Cerebellar nuclear complex (tissue), 1 donor: ENCODE measurements at regions not wholly inside any gene's neighbourhood (a gene's known extent, or its start where the extent isn't known, plus 50 kb on each side); places are given as distances from the start of the nearest gene placed in this dataset.
A peak's percentile ranks its signal among the peaks of the same experiment; 100 is the strongest.

Source experiments
- DNase-seq, 2 experiments: peaks; one replicate each; lab custom pipeline; 2025; lab: John Stamatoyannopoulos, UW

GRCh38 chr18:25962919-25963318 lies 127.5 kb downstream of the SS18 start:
- DNase-seq, result no peak

- DNase-seq, result no peak
Observed at GRCh38 chr18:25962176-25962575, 128.2 kb downstream of the SS18 start.

- DNase-seq, result no peak
Observed at GRCh38 chr18:25957017-25957416, 133.4 kb downstream of the SS18 start.

- no peak for DNase-seq
Observed at GRCh38 chr18:25953111-25953510, 137.3 kb downstream of the SS18 start.

- DNase-seq, result no peak
Observed at GRCh38 chr18:25950321-25950720, 140.1 kb downstream of the SS18 start.

- no peak for DNase-seq
Observed at GRCh38 chr18:25946540-25946939, 143.9 kb downstream of the SS18 start.

- DNase-seq, result no peak
Observed at GRCh38 chr18:25935356-25935755, 155.1 kb downstream of the SS18 start.

GRCh38 chr18:25931126-25931525 lies 159.3 kb downstream of the SS18 start:
- DNase-seq, result no peak

GRCh38 chr18:25929787-25930186 lies 160.6 kb downstream of the SS18 start:
- DNase-seq, result no peak

GRCh38 chr18:25927830-25928229 lies 162.6 kb downstream of the SS18 start:
- no peak for DNase-seq

GRCh38 chr18:25923193-25923592 lies 167.2 kb downstream of the SS18 start:
- no peak for DNase-seq

- DNase-seq, result no peak
Observed at GRCh38 chr18:25921677-25922421, 168.6 kb downstream of the SS18 start.

GRCh38 chr18:25915907-25916306 lies 174.5 kb downstream of the SS18 start:
- DNase-seq, result no peak

- peak; percentile 28 to 64 for DNase-seq
Observed at GRCh38 chr18:25898965-25899364, 191.4 kb downstream of the SS18 start.

- DNase-seq, result peak; percentile 31 to 54
Observed at GRCh38 chr18:25896956-25897355, 193.5 kb downstream of the SS18 start.

GRCh38 chr18:25896178-25896780 lies 194.1 kb downstream of the SS18 start:
- DNase-seq, result no peak

- no peak for DNase-seq
Observed at GRCh38 chr18:25895518-25895917, 194.9 kb downstream of the SS18 start.

- DNase-seq, result no peak
Observed at GRCh38 chr18:25886283-25886682, 204.1 kb downstream of the SS18 start.

- DNase-seq, result no peak
Observed at GRCh38 chr18:25883091-25883490, 207.3 kb downstream of the SS18 start.

- DNase-seq, result no peak
Observed at GRCh38 chr18:25881149-25881548, 209.3 kb downstream of the SS18 start.

- DNase-seq, result no peak
Observed at GRCh38 chr18:25880441-25880840, 210.0 kb downstream of the SS18 start.

GRCh38 chr18:25876330-25876948 lies 214.0 kb downstream of the SS18 start:
- DNase-seq, result no peak

- DNase-seq, result no peak
Observed at GRCh38 chr18:25875551-25876240, 214.7 kb downstream of the SS18 start.
